Astrocyte (in vitro differentiated cells and primary cell): ENCODE measurements at regions not wholly inside any gene's neighbourhood (a gene's known extent, or its start where the extent isn't known, plus 50 kb on each side); places are given as distances from the start of the nearest gene placed in this dataset.
"Not testable (repeated sequence)": the region's sequence is repeated elsewhere in the genome, so short reads cannot be mapped to it uniquely, and the experiment has no call there.

Source experiments
- DNase-seq: peaks from one replicate; pipeline ENCODE4 v3.0.0-alpha.2; 2010; ENCODE audit warnings: low read depth
- FAIRE-seq: peaks from 2 replicates; lab custom pipeline; 2011; peaks lifted over from hg19 to GRCh38; lab: Jason Lieb, UNC
- H2AFZ ChIP-seq: 2 replicates; pipeline ENCODE4 v1.6.0; 2012; ENCODE audit warnings: low read depth, low read length, inconsistent platforms
- H3K27ac ChIP-seq: 2 replicates; pipeline ENCODE4 v1.5.1; 2011; ENCODE audit warnings: low read depth, low read length, inconsistent platforms
- H3K27me3 ChIP-seq: 2 replicates; pipeline ENCODE4 v1.6.0; 2011; ENCODE audit warnings: low read length, inconsistent platforms; ENCODE audit not compliant: insufficient read depth
- H3K36me3 ChIP-seq: 2 replicates; pipeline ENCODE4 v1.5.1; 2011; ENCODE audit warnings: low read length, inconsistent platforms; ENCODE audit not compliant: insufficient read depth
- H3K4me1 ChIP-seq: 2 replicates; pipeline ENCODE4 v1.5.1; 2011; ENCODE audit warnings: low read length, inconsistent platforms; ENCODE audit not compliant: insufficient read depth
- H3K4me2 ChIP-seq: 2 replicates; pipeline ENCODE4 v1.6.0; 2012; ENCODE audit warnings: low read length, inconsistent platforms
- H3K4me3 ChIP-seq: 2 replicates; pipeline ENCODE4 v1.5.1; 2011; ENCODE audit warnings: low read depth, mild to moderate bottlenecking, low read length, inconsistent platforms; ENCODE audit not compliant: insufficient read depth
- H3K79me2 ChIP-seq: 2 replicates; pipeline ENCODE4 v1.6.0; 2012; ENCODE audit warnings: mild to moderate bottlenecking, low read length, inconsistent platforms; ENCODE audit not compliant: insufficient read depth
- H3K9ac ChIP-seq: 2 replicates; pipeline ENCODE4 v1.6.0; 2012; ENCODE audit warnings: mild to moderate bottlenecking, low read length, inconsistent platforms
- H3K9me3 ChIP-seq: 2 replicates; pipeline ENCODE4 v1.5.1; 2012; ENCODE audit warnings: low read depth, mild to moderate bottlenecking, low read length, inconsistent platforms; ENCODE audit not compliant: insufficient read depth
- H4K20me1 ChIP-seq: 2 replicates; pipeline ENCODE4 v1.6.0; 2012; ENCODE audit warnings: low read length, inconsistent platforms; ENCODE audit not compliant: insufficient read depth
- H3K27ac Mint-ChIP-seq: one replicate; pipeline ENCODE4 v1.8.0; 2021; ENCODE audit warnings: mild to moderate bottlenecking, mixed read lengths; ENCODE audit not compliant: unreplicated experiment
- H3K27me3 Mint-ChIP-seq: one replicate; pipeline ENCODE4 v1.8.0; 2021; ENCODE audit warnings: low read depth, mixed read lengths; ENCODE audit not compliant: unreplicated experiment
- H3K36me3 Mint-ChIP-seq: one replicate; pipeline ENCODE4 v1.8.0; 2021; ENCODE audit warnings: low read depth, mixed read lengths; ENCODE audit not compliant: unreplicated experiment
- H3K4me1 Mint-ChIP-seq: one replicate; pipeline ENCODE4 v1.8.0; 2021; ENCODE audit warnings: low read depth, mixed read lengths; ENCODE audit not compliant: unreplicated experiment
- H3K4me3 Mint-ChIP-seq: one replicate; pipeline ENCODE4 v1.8.0; 2021; ENCODE audit warnings: mild to moderate bottlenecking, moderate library complexity, mixed read lengths; ENCODE audit not compliant: unreplicated experiment
- H3K9me3 Mint-ChIP-seq: one replicate; pipeline ENCODE4 v1.8.0; 2021; ENCODE audit warnings: mild to moderate bottlenecking, mixed read lengths; ENCODE audit not compliant: unreplicated experiment
- EZH2 ChIP-seq: IDR thresholded peaks from 2 replicates; pipeline ENCODE4 v1.6.1; 2012; ENCODE audit warnings: mild to moderate bottlenecking, low read length, inconsistent platforms; ENCODE audit not compliant: insufficient read depth
- TF ChIP-seq, protein P1 (sequence below): IDR thresholded peaks from 2 replicates; pipeline ENCODE4 v1.5.1; 2011; ENCODE audit warnings: low read depth, mild to moderate bottlenecking, inconsistent platforms, low read length, moderate library complexity; ENCODE audit not compliant: insufficient read depth

DNA sequence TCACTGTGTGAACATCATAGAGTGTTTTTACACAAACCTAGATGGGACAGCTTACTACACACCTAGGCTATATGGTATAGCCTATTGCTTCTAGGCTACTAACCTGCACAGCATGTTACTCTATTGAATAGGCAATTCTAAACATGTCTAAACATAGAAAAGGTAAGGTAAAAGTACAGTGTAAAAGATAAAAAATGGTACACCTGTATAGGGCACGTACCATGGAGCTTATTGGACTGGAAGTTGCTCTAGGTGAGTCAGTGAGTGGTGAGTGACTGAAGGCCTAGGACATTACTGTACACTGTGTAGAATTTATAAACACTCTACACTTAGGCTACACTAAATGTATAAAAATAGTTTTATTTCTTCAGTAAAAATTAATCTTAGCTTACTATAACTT is 182.0 kb upstream of the THSD7A start:
- no peaks in the 10 kb centered on the region for H3K9me3 Mint-ChIP-seq
- no peak overlapping the region for H2AFZ ChIP-seq
- H3K4me1 ChIP-seq = no peaks in the 10 kb centered on the region
- TF ChIP-seq, protein P1, sequence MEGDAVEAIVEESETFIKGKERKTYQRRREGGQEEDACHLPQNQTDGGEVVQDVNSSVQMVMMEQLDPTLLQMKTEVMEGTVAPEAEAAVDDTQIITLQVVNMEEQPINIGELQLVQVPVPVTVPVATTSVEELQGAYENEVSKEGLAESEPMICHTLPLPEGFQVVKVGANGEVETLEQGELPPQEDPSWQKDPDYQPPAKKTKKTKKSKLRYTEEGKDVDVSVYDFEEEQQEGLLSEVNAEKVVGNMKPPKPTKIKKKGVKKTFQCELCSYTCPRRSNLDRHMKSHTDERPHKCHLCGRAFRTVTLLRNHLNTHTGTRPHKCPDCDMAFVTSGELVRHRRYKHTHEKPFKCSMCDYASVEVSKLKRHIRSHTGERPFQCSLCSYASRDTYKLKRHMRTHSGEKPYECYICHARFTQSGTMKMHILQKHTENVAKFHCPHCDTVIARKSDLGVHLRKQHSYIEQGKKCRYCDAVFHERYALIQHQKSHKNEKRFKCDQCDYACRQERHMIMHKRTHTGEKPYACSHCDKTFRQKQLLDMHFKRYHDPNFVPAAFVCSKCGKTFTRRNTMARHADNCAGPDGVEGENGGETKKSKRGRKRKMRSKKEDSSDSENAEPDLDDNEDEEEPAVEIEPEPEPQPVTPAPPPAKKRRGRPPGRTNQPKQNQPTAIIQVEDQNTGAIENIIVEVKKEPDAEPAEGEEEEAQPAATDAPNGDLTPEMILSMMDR = no peak
- no peak for TF ChIP-seq EZH2
- H3K4me3 Mint-ChIP-seq = no peak overlapping the region
- no peak overlapping the region for H3K4me3 ChIP-seq
- H3K4me2 ChIP-seq = no peak overlapping the region
- no peaks in the 10 kb centered on the region for H3K79me2 ChIP-seq
- H3K27ac ChIP-seq = no peak overlapping the region
- no peaks in the 10 kb centered on the region for H3K9me3 ChIP-seq
- no peak overlapping the region for H3K27ac Mint-ChIP-seq
- FAIRE-seq (no peak), DNase-seq (no peak)
- H3K27me3 ChIP-seq = no peaks in the 10 kb centered on the region
- no peak overlapping the region for H3K9ac ChIP-seq
- no peaks in the 10 kb centered on the region for H4K20me1 ChIP-seq
- H3K27me3 Mint-ChIP-seq = no peaks in the 10 kb centered on the region
- H3K4me1 Mint-ChIP-seq = no peaks in the 10 kb centered on the region
- H3K36me3 Mint-ChIP-seq = no peaks in the 10 kb centered on the region
- H3K36me3 ChIP-seq = no peaks in the 10 kb centered on the region

DNA sequence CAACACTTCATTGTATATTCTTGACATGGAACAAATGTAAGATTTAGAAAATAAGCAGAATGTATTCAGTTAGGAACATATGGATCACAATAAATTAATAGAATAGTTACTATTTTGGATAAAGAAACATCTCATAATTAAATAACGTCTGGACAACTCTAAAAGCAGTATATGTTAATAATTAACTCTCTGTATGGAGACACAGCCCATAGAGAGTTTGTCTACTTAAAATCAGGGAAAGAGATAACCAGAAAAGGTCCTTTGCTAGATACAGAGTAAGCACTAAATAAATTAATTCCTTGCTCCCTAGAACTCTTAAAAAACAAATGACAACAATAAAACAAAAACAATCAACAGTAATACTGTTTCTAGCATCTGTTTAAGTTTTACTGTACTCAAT is 184.4 kb upstream of the THSD7A start:
- TF ChIP-seq, protein P1 = no peak
- no peak for TF ChIP-seq EZH2
- H3K9ac ChIP-seq = no peak overlapping the region
- no peaks in the 10 kb centered on the region for H3K4me1 Mint-ChIP-seq
- H3K27ac ChIP-seq = no peak overlapping the region
- H3K4me3 ChIP-seq = no peak overlapping the region
- H3K27me3 ChIP-seq = no peaks in the 10 kb centered on the region
- H3K9me3 Mint-ChIP-seq = no peaks in the 10 kb centered on the region
- H3K4me3 Mint-ChIP-seq = no peak overlapping the region
- H3K79me2 ChIP-seq = no peaks in the 10 kb centered on the region
- H3K27me3 Mint-ChIP-seq = no peaks in the 10 kb centered on the region
- FAIRE-seq (no peak), DNase-seq (no peak)
- H2AFZ ChIP-seq = no peak overlapping the region
- H3K36me3 Mint-ChIP-seq = no peaks in the 10 kb centered on the region
- H4K20me1 ChIP-seq = no peaks in the 10 kb centered on the region
- H3K4me1 ChIP-seq = no peaks in the 10 kb centered on the region
- H3K27ac Mint-ChIP-seq = no peak overlapping the region
- no peaks in the 10 kb centered on the region for H3K9me3 ChIP-seq
- no peak overlapping the region for H3K4me2 ChIP-seq
- no peaks in the 10 kb centered on the region for H3K36me3 ChIP-seq

DNA sequence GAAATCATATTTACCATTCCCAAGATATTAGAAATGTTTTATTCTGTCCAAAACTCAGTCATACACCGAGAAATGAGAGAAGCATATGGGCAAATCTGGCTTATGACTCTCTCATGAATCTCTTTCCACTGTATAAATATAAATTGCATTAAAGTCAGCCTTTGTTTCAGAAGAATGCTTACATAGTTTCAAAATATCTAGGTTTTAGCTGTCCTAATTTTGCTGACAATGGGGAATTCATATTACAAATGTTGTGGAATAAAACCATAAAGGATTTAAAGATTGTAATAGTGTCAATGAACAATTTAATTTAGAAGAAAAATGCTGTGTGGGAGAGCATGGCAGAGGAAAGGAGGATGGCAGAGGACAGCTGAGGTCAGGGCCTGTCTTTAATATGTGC is 185.0 kb upstream of the THSD7A start:
- no peaks in the 10 kb centered on the region for H3K4me1 Mint-ChIP-seq
- no peak overlapping the region for H3K27ac Mint-ChIP-seq
- FAIRE-seq (no peak), DNase-seq (no peak)
- no peak overlapping the region for H3K27ac ChIP-seq
- H3K27me3 ChIP-seq = no peaks in the 10 kb centered on the region
- H3K36me3 ChIP-seq = no peaks in the 10 kb centered on the region
- H4K20me1 ChIP-seq = no peaks in the 10 kb centered on the region
- H3K4me1 ChIP-seq = no peaks in the 10 kb centered on the region
- no peak overlapping the region for H3K9ac ChIP-seq
- no peak overlapping the region for H2AFZ ChIP-seq
- H3K79me2 ChIP-seq = no peaks in the 10 kb centered on the region
- no peak overlapping the region for H3K4me3 ChIP-seq
- H3K4me3 Mint-ChIP-seq = no peak overlapping the region
- no peak overlapping the region for H3K4me2 ChIP-seq
- H3K9me3 ChIP-seq = no peaks in the 10 kb centered on the region
- H3K9me3 Mint-ChIP-seq = no peaks in the 10 kb centered on the region
- no peak for TF ChIP-seq EZH2
- TF ChIP-seq, protein P1 = no peak
- no peaks in the 10 kb centered on the region for H3K36me3 Mint-ChIP-seq
- H3K27me3 Mint-ChIP-seq = no peaks in the 10 kb centered on the region

DNA sequence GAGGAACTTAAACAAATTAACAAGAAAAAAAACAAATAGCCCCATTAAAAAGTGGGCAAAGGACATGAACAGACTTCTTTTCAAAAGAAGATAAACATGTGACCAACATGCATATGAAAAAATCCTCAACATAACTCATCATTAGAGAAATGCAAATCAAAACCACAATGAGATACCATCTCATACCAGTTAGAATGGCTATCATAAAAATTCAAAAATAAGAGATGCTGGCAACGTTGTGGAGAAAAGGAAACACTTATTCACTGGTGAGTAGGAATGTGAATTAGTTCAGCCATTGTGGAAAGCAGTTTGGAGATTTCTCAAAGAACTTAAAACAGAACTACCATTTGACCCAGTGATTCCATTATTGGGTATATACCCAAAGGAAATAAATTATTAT is 189.1 kb upstream of the TMEM106B start:
- not testable (repeated sequence) for H3K4me3 ChIP-seq, H3K9me3 ChIP-seq, H3K4me1 Mint-ChIP-seq, H3K9me3 Mint-ChIP-seq, H3K27ac Mint-ChIP-seq, FAIRE-seq, H3K36me3 Mint-ChIP-seq, H3K27me3 Mint-ChIP-seq, H4K20me1 ChIP-seq, H3K4me3 Mint-ChIP-seq, H3K27ac ChIP-seq, H3K79me2 ChIP-seq, H3K36me3 ChIP-seq, H3K4me1 ChIP-seq, H3K27me3 ChIP-seq, H3K4me2 ChIP-seq, H2AFZ ChIP-seq, H3K9ac ChIP-seq
- peak; percentile 8 for DNase-seq
